Mesothelial cell of epicardium (in vitro differentiated cells): ENCODE measurements at regions not wholly inside any gene's neighbourhood (a gene's known extent, or its start where the extent isn't known, plus 50 kb on each side); places are given as distances from the start of the nearest gene placed in this dataset.

Source experiments
- DNase-seq, 2 experiments: peaks; one replicate each; pipeline ENCODE4 v3.0.0; 2021; ENCODE audit warnings: low spot score in 2 of 2; ENCODE audit not compliant: unreplicated experiment in 2 of 2
- H3K27ac Mint-ChIP-seq: 2 replicates; pipeline ENCODE4 v1.8.0; 2021; ENCODE audit warnings: mixed read lengths
- H3K27me3 Mint-ChIP-seq: 2 replicates; pipeline ENCODE4 v1.8.0; 2021; ENCODE audit warnings: low read depth, mixed read lengths
- H3K36me3 Mint-ChIP-seq: 2 replicates; pipeline ENCODE4 v1.8.0; 2021; ENCODE audit warnings: mixed read lengths
- H3K4me1 Mint-ChIP-seq: 2 replicates; pipeline ENCODE4 v1.8.0; 2021; ENCODE audit warnings: mixed read lengths
- H3K4me3 Mint-ChIP-seq: 2 replicates; pipeline ENCODE4 v1.8.0; 2021; ENCODE audit warnings: mild to moderate bottlenecking, moderate library complexity, mixed read lengths
- H3K9me3 Mint-ChIP-seq: 2 replicates; pipeline ENCODE4 v1.8.0; 2021; ENCODE audit warnings: mixed read lengths
- TF ChIP-seq, protein P1 (sequence below): fragments of 200-600 bp; sonication (generic); IDR thresholded peaks from one replicate; pipeline ENCODE4 v1.5.0; 2021; ENCODE audit warnings: antibody characterized with exemption; ENCODE audit not compliant: unreplicated experiment

GRCh38 chr1:60727552-60727951 lies 354.8 kb upstream of the NFIA start:
- Mint-ChIP-seq H3K9me3 (peaks cover 26% of the 10 kb centered on the region), H3K27me3 (no peaks in the 10 kb centered on the region), H3K4me3 (no peak overlapping the region), H3K36me3 (no peaks in the 10 kb centered on the region), H3K4me1 (peaks cover 19% of the 10 kb centered on the region), H3K27ac (peak overlapping the region; percentile 88)
- TF ChIP-seq, protein P1, sequence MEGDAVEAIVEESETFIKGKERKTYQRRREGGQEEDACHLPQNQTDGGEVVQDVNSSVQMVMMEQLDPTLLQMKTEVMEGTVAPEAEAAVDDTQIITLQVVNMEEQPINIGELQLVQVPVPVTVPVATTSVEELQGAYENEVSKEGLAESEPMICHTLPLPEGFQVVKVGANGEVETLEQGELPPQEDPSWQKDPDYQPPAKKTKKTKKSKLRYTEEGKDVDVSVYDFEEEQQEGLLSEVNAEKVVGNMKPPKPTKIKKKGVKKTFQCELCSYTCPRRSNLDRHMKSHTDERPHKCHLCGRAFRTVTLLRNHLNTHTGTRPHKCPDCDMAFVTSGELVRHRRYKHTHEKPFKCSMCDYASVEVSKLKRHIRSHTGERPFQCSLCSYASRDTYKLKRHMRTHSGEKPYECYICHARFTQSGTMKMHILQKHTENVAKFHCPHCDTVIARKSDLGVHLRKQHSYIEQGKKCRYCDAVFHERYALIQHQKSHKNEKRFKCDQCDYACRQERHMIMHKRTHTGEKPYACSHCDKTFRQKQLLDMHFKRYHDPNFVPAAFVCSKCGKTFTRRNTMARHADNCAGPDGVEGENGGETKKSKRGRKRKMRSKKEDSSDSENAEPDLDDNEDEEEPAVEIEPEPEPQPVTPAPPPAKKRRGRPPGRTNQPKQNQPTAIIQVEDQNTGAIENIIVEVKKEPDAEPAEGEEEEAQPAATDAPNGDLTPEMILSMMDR, result no peak
- DNase-seq, result no peak

- H3K27me3 Mint-ChIP-seq, result peaks cover 13% of the 10 kb centered on the region
- H3K4me1 Mint-ChIP-seq, result no peaks in the 10 kb centered on the region
- TF ChIP-seq, protein P1, result no peak
- H3K4me3 Mint-ChIP-seq, result no peak overlapping the region
- no peak for DNase-seq
- no peak overlapping the region for H3K27ac Mint-ChIP-seq
- peaks cover 15% of the 10 kb centered on the region for H3K9me3 Mint-ChIP-seq
- no peaks in the 10 kb centered on the region for H3K36me3 Mint-ChIP-seq
Measured at GRCh38 chr1:60716472-60716871, 365.9 kb upstream of the NFIA start.

GRCh38 chr1:60715970-60716369 lies 366.4 kb upstream of the NFIA start:
- H3K4me1 Mint-ChIP-seq, result no peaks in the 10 kb centered on the region
- no peak for DNase-seq
- peaks cover 4% of the 10 kb centered on the region for H3K36me3 Mint-ChIP-seq
- no peak overlapping the region for H3K27ac Mint-ChIP-seq
- TF ChIP-seq, protein P1, result no peak
- peaks cover 20% of the 10 kb centered on the region for H3K9me3 Mint-ChIP-seq
- no peak overlapping the region for H3K4me3 Mint-ChIP-seq
- H3K27me3 Mint-ChIP-seq, result peaks cover 13% of the 10 kb centered on the region

DNA sequence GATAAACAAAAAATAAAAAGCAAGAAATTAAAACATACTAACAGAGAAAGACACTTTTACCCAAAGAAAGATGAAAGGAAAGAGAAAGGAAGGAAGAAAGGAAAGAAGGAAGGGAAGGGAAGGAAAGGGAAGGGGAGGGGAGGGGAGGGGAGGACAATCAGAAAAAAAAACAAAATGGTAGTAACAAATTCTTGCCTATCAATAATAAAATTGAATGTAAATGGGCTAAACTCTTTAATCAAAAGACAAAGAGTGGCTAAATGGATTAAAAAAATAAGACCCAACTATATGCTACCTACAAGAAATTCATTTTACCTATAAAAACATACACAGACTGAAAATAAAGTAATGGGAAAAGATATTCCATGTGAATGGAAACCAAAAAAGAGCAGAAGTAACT lies 372.9 kb upstream of the NFIA start:
- no peak for DNase-seq
- Mint-ChIP-seq H3K4me3 (no peak overlapping the region), H3K27me3 (peaks cover 18% of the 10 kb centered on the region), H3K27ac (no peak overlapping the region), H3K36me3 (peaks cover 11% of the 10 kb centered on the region), H3K4me1 (peaks cover 5% of the 10 kb centered on the region), H3K9me3 (peaks cover 54% of the 10 kb centered on the region)
- TF ChIP-seq, protein P1, result no peak

GRCh38 chr1:60705026-60705425 lies 377.3 kb upstream of the NFIA start:
- H3K36me3 Mint-ChIP-seq, result peaks cover 7% of the 10 kb centered on the region
- H3K9me3 Mint-ChIP-seq, result peaks cover 25% of the 10 kb centered on the region
- no peak overlapping the region for H3K27ac Mint-ChIP-seq
- peaks cover 8% of the 10 kb centered on the region for H3K4me1 Mint-ChIP-seq
- no peak for DNase-seq
- TF ChIP-seq, protein P1, result no peak
- no peak overlapping the region for H3K4me3 Mint-ChIP-seq
- H3K27me3 Mint-ChIP-seq, result peaks cover 15% of the 10 kb centered on the region

DNA sequence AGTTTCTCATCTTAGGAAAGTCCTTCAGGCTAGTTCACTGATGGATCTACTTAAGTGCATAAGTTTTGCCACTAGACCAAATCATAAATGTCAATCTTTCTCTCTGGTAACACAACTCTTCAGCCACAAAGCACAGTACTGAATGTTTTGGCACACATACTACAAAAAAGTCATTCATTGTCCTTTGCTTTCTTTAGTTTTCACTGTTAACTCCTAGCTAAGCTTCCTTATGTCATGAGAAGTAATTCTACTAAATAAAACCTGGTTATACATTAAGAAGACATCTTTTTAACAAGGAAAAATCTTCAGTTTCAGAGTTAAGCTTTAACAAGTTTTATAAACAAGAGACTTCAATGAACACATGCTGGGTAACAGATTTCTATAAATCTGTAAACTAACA lies 379.2 kb upstream of the NFIA start:
- H3K27me3 Mint-ChIP-seq, result peaks cover 21% of the 10 kb centered on the region
- peaks cover 17% of the 10 kb centered on the region for H3K4me1 Mint-ChIP-seq
- H3K4me3 Mint-ChIP-seq, result no peak overlapping the region
- peaks cover 14% of the 10 kb centered on the region for H3K9me3 Mint-ChIP-seq
- DNase-seq, result no peak
- H3K27ac Mint-ChIP-seq, result no peak overlapping the region
- TF ChIP-seq, protein P1, result no peak
- peaks cover 6% of the 10 kb centered on the region for H3K36me3 Mint-ChIP-seq
